ENCODE measurements at regions not wholly inside any gene's neighbourhood (a gene's known extent, or its start where the extent isn't known, plus 50 kb on each side); places are given as distances from the start of the nearest gene placed in this dataset.
A peak's percentile ranks its signal among the peaks of the same experiment; 100 is the strongest.
"Not testable (repeated sequence)": the region's sequence is repeated elsewhere in the genome, so short reads cannot be mapped to it uniquely, and the experiment has no call there.

DNA sequence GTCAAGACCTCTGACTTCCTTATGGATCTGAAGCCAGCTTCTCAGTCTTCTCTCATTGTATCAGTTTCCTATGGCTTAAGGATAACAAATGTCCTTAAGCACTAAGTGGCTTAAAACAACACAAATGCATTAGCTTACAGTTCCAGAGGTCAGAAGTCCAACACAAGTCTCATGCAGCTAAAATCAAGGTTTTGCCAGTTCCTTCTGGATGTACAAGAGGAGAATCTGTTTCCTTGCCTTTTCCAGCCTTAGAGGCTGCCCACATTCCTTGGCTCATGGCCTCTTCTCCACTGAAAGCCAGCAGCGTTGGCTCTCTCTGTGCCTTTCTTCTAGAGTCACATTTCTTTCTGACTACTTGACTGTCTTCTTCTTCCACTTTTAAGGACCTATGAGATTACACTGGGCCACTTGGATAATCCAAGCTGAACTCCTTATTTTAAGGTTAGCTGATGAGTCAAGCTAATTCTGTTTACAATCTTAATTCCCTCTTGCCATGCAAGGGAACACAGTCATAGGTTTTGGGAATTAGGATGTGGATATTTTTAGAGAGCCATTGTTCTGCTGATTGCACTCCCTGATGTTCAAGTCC, 179.0 kb downstream of the BCAS1 start:
- DNase-seq, result no peak

DNA sequence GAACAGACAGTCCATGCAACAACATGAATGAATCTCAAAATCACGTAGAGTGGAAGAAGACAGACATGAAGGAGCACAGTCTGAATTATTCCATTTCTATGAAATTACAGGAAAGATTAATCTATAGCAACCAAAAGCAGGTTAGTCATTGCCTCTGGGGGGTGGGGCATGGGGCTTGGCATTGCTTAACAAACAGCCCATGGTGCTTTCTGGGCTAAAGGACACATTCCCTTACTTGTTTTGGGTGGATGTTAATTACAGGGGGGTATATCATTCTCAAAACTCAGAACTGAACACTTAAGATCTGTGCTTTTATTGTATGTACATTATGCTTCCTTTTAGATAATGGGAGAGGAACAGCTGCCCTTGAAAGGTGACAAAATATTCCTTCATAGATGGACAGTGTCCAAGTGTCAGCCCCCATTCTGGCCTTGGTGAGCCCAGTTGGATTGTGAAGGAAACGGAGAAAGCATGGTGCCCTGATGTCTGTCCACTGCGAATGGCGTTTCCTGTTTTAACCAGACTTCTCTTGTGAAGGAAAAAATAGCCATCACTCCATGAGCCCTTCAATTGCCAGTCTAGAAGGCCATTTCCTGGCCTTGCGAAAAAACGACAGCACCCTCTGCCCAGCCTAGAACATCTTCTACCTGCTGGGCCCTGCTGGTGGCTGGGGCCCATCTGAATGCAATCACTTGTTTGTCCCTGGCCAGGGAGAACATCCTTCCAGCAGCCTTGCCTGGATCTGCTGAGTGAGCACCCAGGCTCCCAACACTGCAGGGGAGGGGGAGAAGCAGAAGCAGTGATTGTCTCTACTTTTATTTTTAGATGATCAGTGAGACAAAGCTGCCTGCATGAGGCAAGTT, 179.7 kb downstream of the BCAS1 start:
- no peak for DNase-seq

DNA sequence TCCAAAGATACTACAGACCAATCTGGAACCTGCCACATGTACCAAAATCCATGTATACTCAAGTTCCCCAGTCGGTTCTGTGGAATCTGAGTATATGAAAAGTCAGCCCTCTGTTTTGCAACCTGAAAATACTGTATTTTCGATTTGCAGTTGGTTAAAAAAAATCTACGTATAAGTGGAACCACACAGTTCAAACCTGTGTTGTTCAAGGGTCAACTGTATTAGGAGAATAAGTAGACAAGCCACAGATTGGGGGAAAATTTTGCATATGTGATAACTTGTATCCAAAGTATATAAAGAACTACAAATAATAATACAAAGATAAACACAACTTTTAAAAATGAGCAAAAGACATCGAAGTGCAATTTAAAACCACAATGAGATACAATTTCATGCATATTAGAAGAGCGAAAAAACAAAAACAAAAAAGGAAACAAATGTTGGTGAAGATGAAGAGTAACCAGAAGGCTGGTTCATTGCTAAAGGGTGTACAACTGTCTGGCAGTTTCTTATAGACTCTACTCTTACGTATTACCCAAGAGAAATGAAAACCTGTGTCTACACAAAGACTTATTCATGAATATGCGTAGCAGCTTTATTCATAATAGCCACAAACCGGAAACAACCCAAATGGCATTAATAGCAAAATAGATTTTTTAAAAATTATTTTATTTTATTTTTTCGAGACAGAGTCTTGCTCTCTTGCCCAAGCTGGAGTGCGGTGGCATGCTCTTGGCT, 180.8 kb downstream of the BCAS1 start:
- no peak for DNase-seq

DNA sequence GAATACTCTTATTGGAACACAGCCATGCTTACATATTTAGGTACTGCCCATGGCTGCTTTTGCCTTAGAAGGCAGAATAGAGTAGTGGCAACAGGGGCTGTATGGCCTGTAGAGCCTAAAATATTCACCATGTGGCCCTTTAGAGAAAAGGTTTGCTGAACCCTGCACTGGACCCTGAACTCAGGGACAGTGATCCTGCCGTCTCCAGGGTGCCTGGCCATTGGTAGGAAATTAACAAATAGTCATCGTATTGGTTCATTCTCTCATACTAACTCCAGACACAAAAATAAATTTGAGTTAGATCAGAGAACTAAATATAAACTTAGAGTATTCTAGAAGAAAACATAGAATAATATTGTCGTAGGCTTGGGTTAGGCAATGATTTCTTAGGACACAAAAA, 181.4 kb downstream of the BCAS1 start:
- no peak for DNase-seq

DNA sequence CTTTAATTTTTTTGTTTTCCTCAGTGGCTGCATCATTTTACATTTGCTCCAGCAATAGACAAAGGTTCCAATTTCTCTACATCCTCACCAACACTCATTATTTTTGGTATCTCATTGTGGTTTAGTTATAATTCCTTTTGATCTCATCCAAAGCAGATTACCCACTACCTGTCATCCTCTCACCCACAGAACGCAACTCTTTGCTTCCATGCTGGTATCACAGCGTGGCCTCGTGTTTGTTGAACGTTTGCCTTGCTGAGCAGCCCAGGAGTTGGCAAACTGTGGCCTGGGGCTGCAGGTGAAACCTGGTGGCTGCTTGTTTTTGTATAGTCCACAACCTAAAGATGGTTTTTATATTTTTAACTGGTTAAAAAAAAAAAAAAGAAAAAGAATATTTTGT, 181.9 kb downstream of the BCAS1 start:
- no peak for DNase-seq

DNA sequence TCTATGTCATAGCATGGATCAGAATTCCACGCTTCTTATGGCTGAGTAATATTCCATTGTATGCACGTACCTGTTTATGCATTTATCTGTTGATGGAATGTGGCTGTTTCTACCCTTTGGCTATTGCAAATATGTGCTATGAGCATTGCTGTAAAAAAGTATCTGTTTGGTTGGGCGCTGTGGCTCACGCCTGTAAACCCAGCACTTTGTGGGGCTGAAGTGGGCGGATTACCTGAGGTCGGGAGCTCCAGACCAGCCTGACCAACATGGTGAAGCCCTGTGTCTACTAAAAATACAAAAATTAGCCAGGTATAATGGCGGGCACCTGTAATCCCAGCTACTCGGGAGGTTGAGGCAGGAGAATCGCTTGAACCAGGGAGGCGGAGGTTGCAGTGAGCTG, 182.4 kb downstream of the BCAS1 start:
- no peak for DNase-seq

DNA sequence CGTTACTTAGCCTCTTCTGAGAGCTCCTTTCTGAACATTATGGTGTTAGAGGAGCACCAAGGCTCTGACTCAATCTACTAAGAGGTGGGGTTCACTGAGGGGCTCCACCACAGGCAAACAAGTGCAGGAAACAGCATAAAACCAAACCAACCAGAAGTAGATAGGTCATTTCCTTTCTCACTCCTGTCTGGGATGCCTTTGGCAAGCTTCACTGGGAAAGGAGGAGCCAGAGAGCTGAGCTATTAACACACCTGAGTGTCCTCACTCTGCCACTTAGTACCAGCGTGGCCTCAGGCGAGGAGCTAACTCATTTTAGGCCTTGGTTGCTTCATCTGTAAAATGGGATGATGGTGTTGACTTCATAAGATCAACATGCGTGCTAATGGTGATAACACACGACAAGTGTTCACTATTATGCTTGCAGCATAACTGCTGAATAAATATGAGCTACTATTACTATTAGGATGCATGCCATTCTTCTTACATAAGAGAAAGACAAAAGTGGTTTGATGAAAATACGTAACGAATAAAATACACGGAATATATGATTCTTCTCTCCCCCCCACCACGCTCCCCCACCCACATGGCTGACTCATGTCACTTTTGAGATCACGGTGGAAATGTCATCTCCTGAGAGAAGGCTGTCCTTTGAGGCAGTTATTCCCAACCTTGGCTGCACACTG, 185.4 kb downstream of the BCAS1 start:
- no peak for DNase-seq

DNA sequence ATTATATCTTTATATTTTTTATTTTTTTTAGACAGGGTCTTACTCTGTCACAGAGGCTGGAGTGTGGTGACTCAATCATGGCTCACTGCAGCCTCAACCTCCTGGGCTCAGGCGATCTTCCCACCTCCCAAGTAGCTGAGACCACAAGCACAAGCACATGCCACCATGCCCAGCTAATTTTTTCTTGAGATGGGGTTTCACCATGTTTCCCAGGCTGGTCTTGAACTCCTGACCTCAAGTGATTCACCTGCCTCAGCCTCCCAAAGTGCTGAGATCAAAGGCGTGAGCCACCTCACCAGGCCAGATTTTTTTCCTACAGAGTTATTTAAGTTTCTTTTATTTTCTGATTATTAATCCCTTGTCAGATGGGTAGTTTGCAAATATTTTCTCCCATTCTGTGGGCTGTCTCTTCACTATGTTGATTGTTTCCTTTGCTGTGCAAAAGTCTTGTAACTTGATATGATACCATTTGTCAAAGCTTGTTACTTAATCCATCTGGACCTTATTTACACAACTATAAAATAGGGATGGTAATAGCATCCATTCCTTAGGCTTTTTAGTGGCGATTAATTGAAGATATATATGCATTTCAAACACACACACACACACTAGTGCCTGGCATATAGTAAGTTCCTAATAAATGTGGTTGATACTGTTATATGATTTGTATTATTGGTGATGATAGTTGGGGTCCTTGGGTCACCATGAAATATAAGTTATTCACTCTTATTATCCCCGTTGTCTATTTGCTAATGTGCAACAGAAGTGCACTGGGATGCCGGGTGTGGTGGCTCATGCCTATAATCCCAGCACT, 187.1 kb downstream of the BCAS1 start:
- DNase-seq, result no peak

DNA sequence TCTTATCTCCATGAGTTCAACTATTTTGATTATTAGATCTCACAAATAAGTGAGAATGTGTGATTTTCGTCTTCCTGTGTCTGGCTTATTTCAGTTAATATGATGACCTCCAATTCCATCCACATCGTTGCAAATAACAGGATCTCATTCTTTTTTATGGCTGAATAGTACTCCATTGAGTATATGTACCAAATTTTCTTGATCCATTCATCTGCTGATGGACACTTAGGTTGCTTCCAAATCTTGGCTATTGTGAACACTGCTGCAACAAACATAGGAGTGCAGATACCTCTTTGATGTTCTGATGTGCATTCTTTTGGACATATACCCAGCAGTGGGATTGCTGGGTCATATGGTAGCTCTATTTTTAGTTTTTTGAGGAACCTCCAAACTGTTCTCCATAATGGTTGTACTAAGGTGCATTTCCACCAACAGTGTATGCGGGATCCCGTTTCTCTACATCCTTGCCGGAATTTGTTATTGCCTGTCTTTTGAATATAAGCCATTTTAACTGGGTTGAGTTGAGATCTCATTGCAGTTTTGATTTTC, 187.9 kb downstream of the BCAS1 start:
- DNase-seq, result not testable (repeated sequence)

DNA sequence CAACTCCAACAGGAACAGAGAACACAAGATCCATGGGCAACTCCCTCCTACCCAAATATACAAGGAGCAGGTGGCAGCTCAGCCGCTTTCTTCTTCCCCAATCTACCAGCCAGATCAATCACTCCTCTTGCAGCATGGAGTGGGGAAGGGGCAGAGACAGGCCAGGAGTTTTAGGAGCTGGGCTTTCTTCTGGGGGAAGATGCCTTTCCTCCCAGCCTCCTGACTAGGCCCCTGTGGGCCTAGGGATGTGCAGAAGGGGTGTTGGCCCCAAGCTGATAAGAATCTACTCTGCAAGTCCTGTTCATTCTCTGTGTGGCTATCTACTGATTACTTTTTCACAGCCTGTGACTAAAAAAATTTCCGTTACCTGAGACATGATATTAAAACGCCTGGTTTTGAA, 189.0 kb downstream of the BCAS1 start:
- no peak for DNase-seq

DNA sequence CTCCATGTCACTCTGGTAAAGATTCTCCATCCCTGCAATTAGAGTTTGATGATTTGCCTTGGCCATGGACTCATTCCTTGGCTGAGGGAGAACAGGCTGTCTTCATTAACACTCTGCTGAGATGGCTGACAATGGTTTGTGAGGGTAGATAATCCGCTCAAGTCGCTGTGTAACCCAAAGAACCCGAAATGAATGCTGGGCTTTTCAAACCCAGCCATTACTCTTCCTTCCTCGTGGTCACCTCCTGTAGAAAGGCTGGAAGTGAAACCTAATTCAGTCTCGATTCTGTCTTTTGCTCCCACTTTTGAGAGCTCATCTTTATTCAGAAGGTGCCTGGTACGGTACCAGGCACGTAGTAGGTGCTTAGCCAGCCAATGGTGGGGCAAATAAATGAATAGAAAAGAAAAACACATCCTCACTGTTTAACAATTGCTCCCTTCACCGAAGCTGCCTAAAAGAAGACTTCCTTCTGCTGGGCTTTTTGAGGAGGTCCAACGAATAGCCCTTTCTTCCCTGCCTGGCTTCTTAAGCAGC, 190.2 kb downstream of the BCAS1 start:
- DNase-seq, result no peak

DNA sequence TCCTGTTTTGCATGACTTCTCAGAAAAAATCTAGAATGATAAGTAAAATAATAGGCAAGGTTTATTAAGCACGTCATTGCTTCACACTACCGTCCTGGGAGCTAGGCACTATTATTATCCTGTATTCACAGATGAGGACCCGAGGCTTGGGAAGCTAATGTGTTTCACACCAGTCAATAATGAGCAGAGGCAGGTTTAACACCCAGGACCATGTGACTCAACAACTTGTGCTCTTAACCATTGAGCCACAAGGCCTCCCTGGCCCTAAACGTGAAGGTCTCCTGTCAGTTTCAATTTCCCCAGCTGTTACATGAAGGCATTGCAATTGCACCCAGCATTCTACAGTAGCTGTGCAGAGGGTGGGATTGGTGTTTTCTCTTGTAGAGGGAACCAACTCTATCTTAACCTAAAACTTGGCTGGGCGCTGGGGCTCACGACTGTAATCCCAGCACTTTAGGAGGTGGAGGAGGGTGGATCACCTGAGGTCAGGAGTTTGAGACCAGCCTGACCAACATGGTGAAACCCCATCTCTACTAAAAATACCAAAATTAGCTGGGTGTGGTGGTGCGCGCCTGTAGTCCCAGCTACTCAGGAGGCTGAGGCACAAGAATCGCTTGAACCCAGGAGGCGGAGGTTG, 191.2 kb downstream of the BCAS1 start:
- no peak for DNase-seq

DNA sequence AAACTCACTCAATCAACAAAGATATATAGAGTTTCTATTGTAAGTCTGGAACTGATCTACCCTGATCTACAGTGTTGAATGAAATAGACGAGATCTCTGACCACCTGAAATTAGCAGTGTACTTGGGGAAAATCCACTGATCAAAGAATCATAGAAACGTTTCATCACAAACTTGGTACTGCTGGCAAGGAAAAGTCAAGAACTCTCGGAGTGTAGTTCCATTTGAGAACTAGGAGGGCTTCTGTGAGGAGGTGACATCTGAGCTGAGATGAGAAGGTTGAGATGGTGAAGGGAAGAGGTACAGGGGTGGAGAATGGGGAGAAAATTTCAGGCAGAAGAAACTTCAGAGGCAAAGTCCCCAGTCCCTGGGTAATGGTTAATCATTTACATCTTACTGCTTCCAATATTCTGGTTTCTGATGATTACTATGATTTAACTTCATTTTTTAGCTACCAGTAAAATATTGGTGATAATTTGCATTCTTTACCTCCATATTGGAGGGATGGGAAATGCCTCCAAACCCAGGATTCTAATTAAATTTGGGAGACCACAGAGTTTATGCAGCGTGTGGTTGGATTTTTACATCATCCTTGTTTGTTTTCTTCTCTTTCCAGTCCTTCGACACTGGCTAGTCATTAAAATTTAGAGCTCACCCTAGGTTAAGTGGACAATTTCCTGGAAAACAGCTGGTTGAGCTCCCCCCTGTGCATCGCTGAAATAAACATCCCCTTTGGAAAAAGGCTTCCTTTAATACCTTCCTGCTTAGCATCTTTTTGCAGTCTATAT, 191.9 kb downstream of the BCAS1 start:
- DNase-seq, result no peak

DNA sequence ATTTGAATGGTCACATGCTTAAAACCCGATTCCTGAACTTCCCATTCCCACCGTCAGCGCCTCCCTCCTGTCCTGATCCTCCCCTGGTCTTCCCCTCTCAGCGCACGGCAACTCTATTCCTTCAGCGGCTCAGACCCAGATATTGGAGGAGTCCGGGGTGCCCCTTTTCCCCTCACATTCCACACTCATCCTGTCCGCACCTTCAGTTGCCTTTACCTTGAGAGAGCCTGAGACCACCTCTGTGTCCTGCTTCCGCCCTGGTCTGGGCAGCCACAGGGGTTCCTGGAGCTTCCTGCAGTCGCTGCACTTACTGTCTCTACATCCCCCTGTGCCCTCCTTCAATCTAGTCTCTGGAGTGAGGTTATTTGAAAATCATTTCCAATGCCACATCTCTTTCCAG, 193.4 kb downstream of the BCAS1 start:
- no peak for DNase-seq

DNA sequence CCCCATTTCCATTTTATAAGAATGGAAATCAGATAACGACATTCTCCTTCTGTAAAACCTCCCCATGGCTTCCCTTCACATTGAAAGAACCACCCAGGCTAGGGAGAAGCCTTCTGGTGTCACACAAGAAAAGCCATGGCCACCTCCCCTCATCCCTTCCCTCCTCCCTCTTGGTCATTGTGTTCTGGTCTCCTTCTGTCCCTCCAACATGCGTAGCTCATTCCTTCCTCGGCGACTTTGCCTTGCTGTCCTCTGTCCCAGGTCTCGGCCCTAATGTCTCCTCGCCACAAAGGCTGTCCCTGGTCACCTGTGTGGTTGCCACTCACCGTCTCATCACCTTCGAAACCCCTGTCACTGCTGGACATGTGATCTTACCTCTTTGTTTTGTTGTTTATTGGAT, 193.9 kb downstream of the BCAS1 start:
- no peak for DNase-seq

DNA sequence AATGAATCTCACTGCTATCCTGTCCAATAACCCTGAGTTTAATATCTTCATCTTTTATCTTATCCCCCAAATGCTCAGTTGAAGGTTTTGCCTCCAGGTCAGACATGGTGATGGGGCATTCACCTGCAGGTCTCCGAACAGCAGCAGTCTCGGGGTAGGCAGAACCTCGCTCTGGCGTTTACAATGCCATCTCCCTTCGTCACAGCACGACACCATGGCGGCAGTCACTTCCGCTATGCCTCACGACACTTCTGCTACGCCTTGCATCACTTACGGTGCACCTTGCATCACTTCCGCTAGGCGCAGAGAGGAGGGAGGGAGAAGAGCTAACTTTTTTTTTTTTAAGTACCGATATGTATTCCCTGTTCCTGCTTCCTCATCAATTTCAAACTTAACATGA, 194.9 kb downstream of the BCAS1 start:
- no peak for DNase-seq

DNA sequence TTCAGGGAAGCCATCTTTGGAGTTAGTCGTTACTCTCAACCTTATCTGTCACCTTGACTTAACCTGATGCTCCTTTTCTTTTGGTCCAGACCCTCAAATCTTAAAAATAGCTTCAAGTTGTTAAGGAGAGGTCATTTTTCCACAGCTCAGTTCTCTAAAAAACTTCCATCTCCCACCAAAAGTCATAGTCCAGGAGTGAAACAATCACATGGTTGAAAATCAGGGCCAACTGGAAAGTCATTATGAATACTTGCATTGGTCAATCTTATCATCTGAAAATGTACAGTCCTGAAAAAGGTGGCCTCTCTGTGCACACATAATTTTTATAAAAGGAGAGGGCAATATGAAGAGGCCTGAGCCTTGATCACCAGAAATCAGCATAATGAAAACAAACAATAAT, 195.7 kb downstream of the BCAS1 start:
- no peak for DNase-seq

DNA sequence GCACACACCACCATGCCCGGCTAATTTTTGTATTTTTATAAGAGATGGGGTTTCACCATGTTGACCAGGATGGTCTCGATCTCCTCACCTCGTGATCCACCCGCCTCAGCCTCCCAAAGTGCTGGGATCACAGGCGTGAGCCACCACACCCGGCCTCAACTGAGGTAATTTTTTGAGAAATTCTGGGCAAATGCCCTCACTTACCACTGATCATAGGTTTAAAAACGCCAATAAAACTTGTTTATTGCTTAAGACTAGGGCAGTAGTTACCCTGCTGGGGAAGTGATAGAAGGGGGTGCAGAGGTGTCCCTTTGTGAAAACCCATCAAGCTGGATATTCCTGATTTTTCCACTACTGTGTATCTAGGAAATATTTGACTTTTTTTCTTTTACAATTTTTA, 196.3 kb downstream of the BCAS1 start:
- no peak for DNase-seq

DNA sequence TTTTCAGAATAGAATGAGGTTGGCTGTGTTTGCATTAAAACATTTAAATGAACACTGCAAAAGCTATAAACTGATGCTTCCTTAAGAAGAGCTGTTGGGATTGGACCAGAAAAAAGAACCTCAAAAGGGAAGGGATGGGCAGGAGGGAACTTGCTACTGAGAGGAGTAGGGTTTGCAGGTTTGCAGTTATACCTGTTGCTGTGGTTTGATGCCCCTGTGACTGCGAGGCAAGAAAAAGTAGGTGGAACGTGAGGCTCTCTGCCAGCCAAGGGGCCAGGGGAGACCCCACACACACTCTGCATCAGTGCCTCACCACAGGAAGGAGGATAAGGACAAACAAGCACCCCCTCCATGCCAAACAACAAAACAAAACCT, 197.2 kb downstream of the BCAS1 start:
- DNase-seq, result peak; percentile 41

Measured in tongue (tissue), 1 donor.